Peyer's patch (tissue), 4 donors: ENCODE measurements at regions not wholly inside any gene's neighbourhood (a gene's known extent, or its start where the extent isn't known, plus 50 kb on each side); places are given as distances from the start of the nearest gene placed in this dataset.

Experiments
- POLR2A ChIP-seq, 2 donors: fragments of 450-650 bp; IDR thresholded peaks; one replicate each; pipeline ENCODE4 v1.5.1; 2017; ENCODE audit warnings: antibody characterized with exemption in 2 of 2, mild to moderate bottlenecking in 2 of 2, moderate library complexity in 2 of 2
- TF ChIP-seq, protein P1 (sequence below), 6 experiments: fragments of 450-650 bp in 4 of 6; fragments of 200-600 bp in 2 of 6; sonication (generic) in 1 of 6; IDR thresholded peaks; one replicate each; pipeline ENCODE4 v1.5.1; 2017 to 2019; ENCODE audit warnings: antibody characterized with exemption in 6 of 6, mild to moderate bottlenecking in 3 of 6, moderate library complexity in 1 of 6

DNA sequence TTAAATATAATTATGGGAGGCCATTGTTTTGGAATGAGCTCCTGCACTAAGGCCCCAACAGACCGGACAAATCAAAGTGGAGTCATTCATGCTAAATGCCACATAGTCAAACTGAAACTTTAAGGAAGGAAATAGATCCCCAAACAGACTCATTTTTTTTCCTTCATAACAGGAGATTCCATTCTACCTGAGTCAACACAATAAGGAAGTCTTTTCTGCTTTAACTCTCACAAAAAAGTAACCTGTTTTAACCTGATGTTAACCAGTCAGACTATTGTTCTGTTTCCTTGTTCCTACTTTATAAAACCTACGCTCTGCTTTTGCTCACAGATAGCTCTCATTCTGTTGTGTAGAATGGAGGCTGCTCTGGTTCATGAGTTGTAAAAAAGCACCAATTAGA is 234.9 kb downstream of the YTHDC2 start:
- TF ChIP-seq, protein P1, sequence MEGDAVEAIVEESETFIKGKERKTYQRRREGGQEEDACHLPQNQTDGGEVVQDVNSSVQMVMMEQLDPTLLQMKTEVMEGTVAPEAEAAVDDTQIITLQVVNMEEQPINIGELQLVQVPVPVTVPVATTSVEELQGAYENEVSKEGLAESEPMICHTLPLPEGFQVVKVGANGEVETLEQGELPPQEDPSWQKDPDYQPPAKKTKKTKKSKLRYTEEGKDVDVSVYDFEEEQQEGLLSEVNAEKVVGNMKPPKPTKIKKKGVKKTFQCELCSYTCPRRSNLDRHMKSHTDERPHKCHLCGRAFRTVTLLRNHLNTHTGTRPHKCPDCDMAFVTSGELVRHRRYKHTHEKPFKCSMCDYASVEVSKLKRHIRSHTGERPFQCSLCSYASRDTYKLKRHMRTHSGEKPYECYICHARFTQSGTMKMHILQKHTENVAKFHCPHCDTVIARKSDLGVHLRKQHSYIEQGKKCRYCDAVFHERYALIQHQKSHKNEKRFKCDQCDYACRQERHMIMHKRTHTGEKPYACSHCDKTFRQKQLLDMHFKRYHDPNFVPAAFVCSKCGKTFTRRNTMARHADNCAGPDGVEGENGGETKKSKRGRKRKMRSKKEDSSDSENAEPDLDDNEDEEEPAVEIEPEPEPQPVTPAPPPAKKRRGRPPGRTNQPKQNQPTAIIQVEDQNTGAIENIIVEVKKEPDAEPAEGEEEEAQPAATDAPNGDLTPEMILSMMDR (IDR thresholded peaks at IDR 0.05) = no peak
- TF ChIP-seq POLR2A (IDR thresholded peaks at IDR 0.05) = no peak
